HG03045 (cell line): ENCODE measurements at regions not wholly inside any gene's neighbourhood (a gene's known extent, or its start where the extent isn't known, plus 50 kb on each side); places are given as distances from the start of the nearest gene placed in this dataset.

Source experiments
- ATAC-seq: cut with Tn5 transposase; IDR thresholded peaks from one replicate; pipeline ENCODE4 v1.9.1; 2021; ENCODE audit warnings: mild to moderate bottlenecking, moderate library complexity; ENCODE audit not compliant: unreplicated experiment

- no peak for ATAC-seq
These were observed 56.8 kb upstream of the PRDX6 start for GRCh38 chr1:173420330-173420806.

DNA sequence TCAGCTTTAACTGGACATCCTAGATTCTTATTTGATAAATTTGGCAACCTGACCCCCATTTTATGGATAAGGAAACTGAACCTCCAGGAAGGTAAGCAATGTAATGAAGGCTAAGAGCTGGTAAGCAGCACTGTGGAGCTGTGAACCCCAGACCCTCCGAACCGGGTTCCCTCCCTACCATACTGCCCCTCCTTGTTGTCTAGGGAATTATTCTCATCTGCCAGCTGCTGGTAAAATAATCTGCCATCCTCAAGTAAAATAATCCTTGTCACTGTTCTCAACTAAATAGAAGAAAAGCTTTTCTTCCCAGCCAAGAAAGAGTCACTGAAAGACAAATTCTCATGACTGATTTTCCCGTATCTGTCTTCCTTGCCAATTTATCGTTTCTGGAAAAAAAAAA, 55.8 kb upstream of the PRDX6 start:
- no peak for ATAC-seq

DNA sequence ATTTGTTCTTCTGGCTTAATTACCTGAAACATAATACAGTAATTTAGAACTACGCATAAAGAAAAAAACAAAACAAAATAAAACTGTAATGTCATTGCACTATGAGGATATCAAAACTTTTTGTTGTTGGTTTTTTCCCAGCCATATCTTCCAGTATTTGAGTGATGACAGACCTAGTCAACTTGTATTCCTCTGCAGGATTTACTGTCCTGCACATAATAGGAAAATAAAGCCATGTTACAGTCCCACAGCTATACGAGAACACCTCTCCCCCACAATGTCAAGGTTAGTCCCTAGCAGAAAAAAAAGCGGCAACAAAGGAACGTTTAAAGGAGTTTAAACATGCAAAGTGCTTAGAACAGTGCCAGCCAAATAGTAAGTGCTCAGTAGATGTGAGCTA, 55.3 kb upstream of the PRDX6 start:
- ATAC-seq: no peak

GRCh38 chr1:173422456-173422976, 54.6 kb upstream of the PRDX6 start:
- no peak for ATAC-seq

DNA sequence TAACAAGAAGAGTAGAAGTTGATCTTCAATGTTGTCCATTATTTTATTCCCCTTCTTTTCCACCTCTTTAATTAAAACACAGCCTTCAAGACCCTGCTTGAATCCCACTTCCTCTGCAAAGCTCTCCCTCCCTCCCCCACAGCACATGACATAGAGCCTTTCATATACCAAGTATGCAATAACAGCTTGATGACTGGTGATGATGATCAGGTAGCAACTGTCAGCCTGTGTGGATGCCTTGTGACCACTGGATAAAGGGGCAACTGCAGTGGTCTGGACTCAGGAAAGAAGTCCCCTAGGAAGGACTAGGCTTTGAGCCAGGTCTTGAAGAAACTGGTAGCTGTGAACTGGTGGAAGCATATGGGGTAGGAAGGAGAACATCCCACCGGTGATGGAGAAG, 53.8 kb upstream of the PRDX6 start:
- ATAC-seq: no peak

DNA sequence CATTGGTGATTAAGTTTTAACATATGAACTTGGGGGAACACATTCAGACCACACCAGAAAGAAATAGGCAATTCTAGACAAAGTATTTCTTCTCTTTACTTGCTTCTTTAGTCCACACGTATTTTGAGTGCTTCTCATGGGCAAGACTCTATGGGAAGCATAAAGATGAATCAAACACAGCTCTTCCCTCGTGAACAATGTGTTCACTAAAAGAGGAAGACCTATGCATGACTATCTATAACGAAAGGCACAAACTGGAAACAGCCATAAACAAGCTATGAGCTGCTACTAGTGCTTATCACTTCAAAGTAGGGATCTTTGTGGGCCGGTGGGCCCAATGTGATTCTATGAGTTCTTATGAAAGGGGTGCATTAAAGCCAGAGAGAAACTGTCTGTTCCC, 53.0 kb upstream of the PRDX6 start:
- ATAC-seq: no peak

GRCh38 chr1:173424782-173425407, 52.2 kb upstream of the PRDX6 start:
- ATAC-seq: no peak

DNA sequence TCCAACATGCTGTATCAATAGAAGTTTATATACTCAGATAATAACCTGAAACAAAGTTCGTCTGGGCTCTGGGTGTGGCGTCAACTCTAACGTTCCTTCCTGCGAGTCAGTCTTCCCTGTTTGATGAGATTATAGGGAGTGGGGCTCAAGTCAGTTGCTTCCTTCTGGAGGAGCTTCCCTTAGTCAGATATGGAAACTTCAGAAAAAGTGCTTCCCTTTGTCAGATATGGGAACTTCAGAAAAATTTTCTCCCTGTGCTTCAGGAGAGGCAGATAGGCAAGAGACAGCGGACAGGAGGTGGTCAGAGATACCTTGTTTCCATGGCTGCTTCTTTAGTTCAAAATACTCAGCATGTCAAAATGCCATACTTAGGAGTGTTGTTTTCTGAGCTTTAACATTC, 51.1 kb upstream of the PRDX6 start:
- ATAC-seq: no peak

DNA sequence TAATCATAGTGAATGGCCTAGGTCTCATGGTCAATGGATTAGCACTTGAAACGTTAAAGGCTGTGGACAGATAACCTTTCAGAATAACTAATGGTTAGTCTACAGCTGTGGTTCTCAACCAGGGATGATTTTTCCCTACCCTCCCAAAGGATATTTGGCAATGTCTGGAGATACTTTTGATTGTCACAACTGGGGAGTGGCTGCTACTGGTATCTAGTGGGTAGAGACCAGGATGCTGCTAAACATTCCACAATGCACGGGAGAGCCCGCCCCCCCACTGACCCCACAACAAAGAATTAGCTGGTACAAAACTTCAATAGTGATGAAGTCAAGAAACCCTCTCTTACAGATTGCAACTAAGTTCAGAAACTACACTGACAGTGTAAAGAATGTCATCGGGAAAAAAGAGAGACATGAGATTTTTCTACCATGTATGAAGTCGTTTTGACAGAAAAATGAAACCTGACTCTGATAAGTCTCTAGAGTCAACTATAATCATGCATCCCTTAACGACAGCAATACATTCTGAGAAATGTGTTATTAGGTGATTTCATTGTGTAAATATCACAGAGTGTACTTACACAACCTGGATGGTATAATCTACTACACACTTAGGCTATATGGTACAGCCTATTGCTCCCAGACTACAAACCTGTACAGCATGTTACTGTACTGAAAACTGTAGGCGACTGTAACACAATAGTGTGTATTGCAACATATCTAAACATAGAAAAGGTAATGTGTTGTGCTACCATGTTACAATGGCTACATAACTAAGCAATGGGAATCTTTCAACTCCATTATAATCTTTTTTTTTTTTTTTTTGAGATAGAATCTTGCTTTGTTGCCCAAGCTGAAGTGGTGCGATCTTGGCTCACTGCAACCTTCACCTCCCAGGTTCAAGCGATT, 49.7 kb upstream of the PRDX6 start:
- ATAC-seq: no peak
